ENCODE measurements at regions not wholly inside any gene's neighbourhood (a gene's known extent, or its start where the extent isn't known, plus 50 kb on each side); places are given as distances from the start of the nearest gene placed in this dataset.

- no peak overlapping the region for H3K27ac ChIP-seq (ENCODE audit: low read depth, low read length)
- H3K4me1 ChIP-seq (ENCODE audit: insufficient read depth, low read length), result no peaks in the 10 kb centered on the region
- no peak overlapping the region for H3K9ac ChIP-seq (ENCODE audit: low read length)
- no peak overlapping the region for H3K4me3 ChIP-seq (ENCODE audit: low read depth in 1 of 2, low read length in 2 of 2)
- H3K36me3 ChIP-seq (ENCODE audit: insufficient read depth, low read length), result no peaks in the 10 kb centered on the region
- no peaks in the 10 kb centered on the region for H3K27me3 ChIP-seq (ENCODE audit: control insufficient read depth in 1 of 2, insufficient read depth in 2 of 2, low read length in 2 of 2)
- no peaks in the 10 kb centered on the region for H3K9me3 ChIP-seq (ENCODE audit: low read length)
Observed at GRCh38 chr1:217373761-217374701, 256.9 kb downstream of the GPATCH2 start.

GRCh38 chr1:217372049-217372970 lies 258.6 kb downstream of the GPATCH2 start:
- no peak overlapping the region for H3K4me3 ChIP-seq (ENCODE audit: low read depth in 1 of 2, low read length in 2 of 2)
- H3K9ac ChIP-seq (ENCODE audit: low read length), result no peak overlapping the region
- H3K4me1 ChIP-seq (ENCODE audit: insufficient read depth, low read length), result no peaks in the 10 kb centered on the region
- H3K9me3 ChIP-seq (ENCODE audit: low read length), result no peaks in the 10 kb centered on the region
- H3K27ac ChIP-seq (ENCODE audit: low read depth, low read length), result no peak overlapping the region
- H3K36me3 ChIP-seq (ENCODE audit: insufficient read depth, low read length), result no peaks in the 10 kb centered on the region
- no peaks in the 10 kb centered on the region for H3K27me3 ChIP-seq (ENCODE audit: control insufficient read depth in 1 of 2, insufficient read depth in 2 of 2, low read length in 2 of 2)

- no peaks in the 10 kb centered on the region for H3K4me1 ChIP-seq (ENCODE audit: insufficient read depth, low read length)
- no peaks in the 10 kb centered on the region for H3K9me3 ChIP-seq (ENCODE audit: low read length)
- no peak overlapping the region for H3K27ac ChIP-seq (ENCODE audit: low read depth, low read length)
- H3K9ac ChIP-seq (ENCODE audit: low read length), result no peak overlapping the region
- H3K36me3 ChIP-seq (ENCODE audit: insufficient read depth, low read length), result no peaks in the 10 kb centered on the region
- H3K4me3 ChIP-seq (ENCODE audit: low read depth in 1 of 2, low read length in 2 of 2), result no peak overlapping the region
- no peaks in the 10 kb centered on the region for H3K27me3 ChIP-seq (ENCODE audit: control insufficient read depth in 1 of 2, insufficient read depth in 2 of 2, low read length in 2 of 2)
Observed at GRCh38 chr1:217370757-217371156, 260.1 kb downstream of the GPATCH2 start.

GRCh38 chr1:217369996-217370551 lies 260.8 kb downstream of the GPATCH2 start:
- Histone ChIP-seq H3K27me3 (ENCODE audit: control insufficient read depth in 1 of 2, insufficient read depth in 2 of 2, low read length in 2 of 2) (no peaks in the 10 kb centered on the region), H3K27ac (ENCODE audit: low read depth, low read length) (no peak overlapping the region), H3K9me3 (ENCODE audit: low read length) (no peaks in the 10 kb centered on the region), H3K4me3 (ENCODE audit: low read depth in 1 of 2, low read length in 2 of 2) (no peak overlapping the region), H3K36me3 (ENCODE audit: insufficient read depth, low read length) (no peaks in the 10 kb centered on the region), H3K9ac (ENCODE audit: low read length) (no peak overlapping the region), H3K4me1 (ENCODE audit: insufficient read depth, low read length) (no peaks in the 10 kb centered on the region)

GRCh38 chr1:217369271-217369981 lies 261.5 kb downstream of the GPATCH2 start:
- Histone ChIP-seq H3K27me3 (ENCODE audit: control insufficient read depth in 1 of 2, insufficient read depth in 2 of 2, low read length in 2 of 2) (no peaks in the 10 kb centered on the region), H3K9ac (ENCODE audit: low read length) (no peak overlapping the region), H3K4me3 (ENCODE audit: low read depth in 1 of 2, low read length in 2 of 2) (no peak overlapping the region), H3K27ac (ENCODE audit: low read depth, low read length) (no peak overlapping the region), H3K4me1 (ENCODE audit: insufficient read depth, low read length) (no peaks in the 10 kb centered on the region), H3K9me3 (ENCODE audit: low read length) (no peaks in the 10 kb centered on the region), H3K36me3 (ENCODE audit: insufficient read depth, low read length) (no peaks in the 10 kb centered on the region)

- H3K27ac ChIP-seq (ENCODE audit: low read depth, low read length), result no peak overlapping the region
- no peaks in the 10 kb centered on the region for H3K36me3 ChIP-seq (ENCODE audit: insufficient read depth, low read length)
- no peak overlapping the region for H3K9ac ChIP-seq (ENCODE audit: low read length)
- no peaks in the 10 kb centered on the region for H3K9me3 ChIP-seq (ENCODE audit: low read length)
- H3K27me3 ChIP-seq (ENCODE audit: control insufficient read depth in 1 of 2, insufficient read depth in 2 of 2, low read length in 2 of 2), result no peaks in the 10 kb centered on the region
- no peak overlapping the region for H3K4me3 ChIP-seq (ENCODE audit: low read depth in 1 of 2, low read length in 2 of 2)
- no peaks in the 10 kb centered on the region for H3K4me1 ChIP-seq (ENCODE audit: insufficient read depth, low read length)
Observed at GRCh38 chr1:217364220-217364619, 266.7 kb downstream of the GPATCH2 start.

GRCh38 chr1:217363319-217363718 lies 267.6 kb downstream of the GPATCH2 start:
- Histone ChIP-seq H3K27ac (ENCODE audit: low read depth, low read length) (no peak overlapping the region), H3K36me3 (ENCODE audit: insufficient read depth, low read length) (no peaks in the 10 kb centered on the region), H3K27me3 (ENCODE audit: control insufficient read depth in 1 of 2, insufficient read depth in 2 of 2, low read length in 2 of 2) (no peaks in the 10 kb centered on the region)

GRCh38 chr1:217360510-217360909 lies 270.4 kb downstream of the GPATCH2 start:
- no peak overlapping the region for H3K4me3 ChIP-seq (ENCODE audit: low read depth in 1 of 2, low read length in 2 of 2)
- no peaks in the 10 kb centered on the region for H3K9me3 ChIP-seq (ENCODE audit: low read length)
- no peaks in the 10 kb centered on the region for H3K36me3 ChIP-seq (ENCODE audit: insufficient read depth, low read length)
- H3K27me3 ChIP-seq (ENCODE audit: control insufficient read depth in 1 of 2, insufficient read depth in 2 of 2, low read length in 2 of 2), result no peaks in the 10 kb centered on the region
- H3K9ac ChIP-seq (ENCODE audit: low read length), result no peak overlapping the region
- H3K4me1 ChIP-seq (ENCODE audit: insufficient read depth, low read length), result no peaks in the 10 kb centered on the region
- no peak overlapping the region for H3K27ac ChIP-seq (ENCODE audit: low read depth, low read length)

More at GRCh38 chr1:217363319-217363718, 267.6 kb downstream of the GPATCH2 start:
- H3K4me3 ChIP-seq (ENCODE audit: low read depth in 1 of 2, low read length in 2 of 2), result no peak overlapping the region
- no peaks in the 10 kb centered on the region for H3K9me3 ChIP-seq (ENCODE audit: low read length)
- no peaks in the 10 kb centered on the region for H3K4me1 ChIP-seq (ENCODE audit: insufficient read depth, low read length)
- no peak overlapping the region for H3K9ac ChIP-seq (ENCODE audit: low read length)

- Histone ChIP-seq H3K4me3 (ENCODE audit: low read depth in 1 of 2, low read length in 2 of 2) (no peak overlapping the region), H3K36me3 (ENCODE audit: insufficient read depth, low read length) (no peaks in the 10 kb centered on the region), H3K9ac (ENCODE audit: low read length) (no peak overlapping the region), H3K9me3 (ENCODE audit: low read length) (no peaks in the 10 kb centered on the region), H3K27me3 (ENCODE audit: control insufficient read depth in 1 of 2, insufficient read depth in 2 of 2, low read length in 2 of 2) (no peaks in the 10 kb centered on the region), H3K27ac (ENCODE audit: low read depth, low read length) (no peak overlapping the region), H3K4me1 (ENCODE audit: insufficient read depth, low read length) (no peaks in the 10 kb centered on the region)
Observed at GRCh38 chr1:217354895-217355294, 276.0 kb downstream of the GPATCH2 start.

GRCh38 chr1:217348960-217349664 lies 281.8 kb downstream of the GPATCH2 start:
- Histone ChIP-seq H3K4me3 (ENCODE audit: low read depth in 1 of 2, low read length in 2 of 2) (no peak overlapping the region), H3K27ac (ENCODE audit: low read depth, low read length) (no peak overlapping the region), H3K36me3 (ENCODE audit: insufficient read depth, low read length) (no peaks in the 10 kb centered on the region), H3K4me1 (ENCODE audit: insufficient read depth, low read length) (no peaks in the 10 kb centered on the region), H3K9me3 (ENCODE audit: low read length) (no peaks in the 10 kb centered on the region), H3K27me3 (ENCODE audit: control insufficient read depth in 1 of 2, insufficient read depth in 2 of 2, low read length in 2 of 2) (no peaks in the 10 kb centered on the region), H3K9ac (ENCODE audit: low read length) (no peak overlapping the region)

All from muscle layer of colon (tissue), 2 donors.